ENCODE measurements at regions not wholly inside any gene's neighbourhood (a gene's known extent, or its start where the extent isn't known, plus 50 kb on each side); places are given as distances from the start of the nearest gene placed in this dataset.

DNA sequence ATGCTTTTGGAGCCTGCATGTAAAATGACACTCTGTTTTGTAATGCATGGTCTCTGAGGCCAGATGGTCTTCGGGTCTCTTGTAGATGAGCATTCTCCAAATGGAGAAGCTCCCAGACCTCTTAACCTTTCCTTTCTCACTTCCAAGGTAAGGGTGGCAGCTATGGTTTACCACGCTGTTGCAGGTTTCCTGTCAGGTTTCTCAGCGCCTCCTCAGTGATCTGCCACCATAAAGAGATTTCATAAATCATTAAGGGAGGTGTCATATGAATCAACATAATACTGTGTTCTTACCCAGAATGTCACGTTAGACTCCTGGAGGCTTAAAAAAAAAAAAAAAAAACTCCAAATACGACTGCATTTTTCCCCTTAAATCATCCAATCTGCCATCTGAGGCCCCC lies 787.4 kb upstream of the EEF2KMT start:
- TF ChIP-seq POLR2A (IDR thresholded peaks at IDR 0.05), result no peak
- TF ChIP-seq, protein P1, sequence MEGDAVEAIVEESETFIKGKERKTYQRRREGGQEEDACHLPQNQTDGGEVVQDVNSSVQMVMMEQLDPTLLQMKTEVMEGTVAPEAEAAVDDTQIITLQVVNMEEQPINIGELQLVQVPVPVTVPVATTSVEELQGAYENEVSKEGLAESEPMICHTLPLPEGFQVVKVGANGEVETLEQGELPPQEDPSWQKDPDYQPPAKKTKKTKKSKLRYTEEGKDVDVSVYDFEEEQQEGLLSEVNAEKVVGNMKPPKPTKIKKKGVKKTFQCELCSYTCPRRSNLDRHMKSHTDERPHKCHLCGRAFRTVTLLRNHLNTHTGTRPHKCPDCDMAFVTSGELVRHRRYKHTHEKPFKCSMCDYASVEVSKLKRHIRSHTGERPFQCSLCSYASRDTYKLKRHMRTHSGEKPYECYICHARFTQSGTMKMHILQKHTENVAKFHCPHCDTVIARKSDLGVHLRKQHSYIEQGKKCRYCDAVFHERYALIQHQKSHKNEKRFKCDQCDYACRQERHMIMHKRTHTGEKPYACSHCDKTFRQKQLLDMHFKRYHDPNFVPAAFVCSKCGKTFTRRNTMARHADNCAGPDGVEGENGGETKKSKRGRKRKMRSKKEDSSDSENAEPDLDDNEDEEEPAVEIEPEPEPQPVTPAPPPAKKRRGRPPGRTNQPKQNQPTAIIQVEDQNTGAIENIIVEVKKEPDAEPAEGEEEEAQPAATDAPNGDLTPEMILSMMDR (IDR thresholded peaks at IDR 0.05 in 4 of 5, conservative IDR thresholded peaks at IDR 0.05 in 1 of 5), result no peak
- Histone ChIP-seq H3K4me1 (no peaks in the 10 kb centered on the region), H3K27me3 (no peaks in the 10 kb centered on the region), H3K36me3 (no peaks in the 10 kb centered on the region), H3K4me3 (no peak overlapping the region), H3K27ac (no peak overlapping the region), H3K9me3 (no peaks in the 10 kb centered on the region)
- intact Hi-C loops (cut with DNase I; ENCODE audit: low total_unique reads) (no loop called here), in situ Hi-C loops (cut with MboI; ENCODE audit: low sequenced_read_pairs in 4 of 4) (loop anchor here in 1 of 4 donors (10.0 kb wide), 1 partner anchor 60 kb away; no protein-coding TSS in a partner anchor)
- ATAC-seq (no peak), DNase-seq (no peak)

DNA sequence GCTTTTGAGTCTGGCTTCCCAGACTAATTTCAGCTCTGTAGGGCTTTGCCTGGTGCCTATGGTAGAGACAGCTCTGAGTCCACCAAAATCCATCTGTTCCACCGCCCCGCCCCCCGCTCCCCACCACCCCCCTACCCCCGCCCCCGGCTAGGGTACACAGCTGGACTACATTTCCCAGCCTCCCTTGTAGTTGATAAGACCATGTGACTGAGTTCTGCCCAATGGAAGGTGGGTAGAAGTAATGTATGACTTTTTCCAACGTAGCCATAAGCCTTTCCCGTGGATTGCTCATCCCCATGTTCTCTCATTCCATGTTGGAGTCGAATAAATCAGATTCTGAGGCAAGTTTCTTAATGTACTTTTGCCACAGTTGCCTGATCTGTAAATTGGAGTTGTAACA lies 786.7 kb upstream of the EEF2KMT start:
- Histone ChIP-seq H3K4me3 (no peak overlapping the region), H3K27me3 (no peaks in the 10 kb centered on the region), H3K4me1 (no peaks in the 10 kb centered on the region), H3K36me3 (no peaks in the 10 kb centered on the region), H3K9me3 (no peaks in the 10 kb centered on the region), H3K27ac (no peak overlapping the region)
- in situ Hi-C loops (cut with MboI; ENCODE audit: low sequenced_read_pairs in 4 of 4) (loop anchor here in 1 of 4 donors (10.0 kb wide), 1 partner anchor 60 kb away; no protein-coding TSS in a partner anchor), intact Hi-C loops (cut with DNase I; ENCODE audit: low total_unique reads) (no loop called here)
- no peak for DNase-seq
- TF ChIP-seq, protein P1 (IDR thresholded peaks at IDR 0.05 in 4 of 5, conservative IDR thresholded peaks at IDR 0.05 in 1 of 5), result no peak
- no peak for TF ChIP-seq POLR2A (IDR thresholded peaks at IDR 0.05)
- ATAC-seq, result no peak

GRCh38 chr16:5882087-5882640 lies 784.6 kb upstream of the EEF2KMT start:
- Histone ChIP-seq H3K9me3 (no peaks in the 10 kb centered on the region), H3K27me3 (no peaks in the 10 kb centered on the region), H3K36me3 (no peaks in the 10 kb centered on the region), H3K4me1 (no peaks in the 10 kb centered on the region), H3K27ac (no peak overlapping the region), H3K4me3 (no peak overlapping the region)
- DNase-seq (no peak), ATAC-seq (no peak)
- intact Hi-C loops (cut with DNase I; ENCODE audit: low total_unique reads), result no loop called here
- TF ChIP-seq POLR2A (IDR thresholded peaks at IDR 0.05), result no peak
- TF ChIP-seq, protein P1 (IDR thresholded peaks at IDR 0.05 in 4 of 5, conservative IDR thresholded peaks at IDR 0.05 in 1 of 5), result no peak
- in situ Hi-C loops (cut with MboI; ENCODE audit: low sequenced_read_pairs in 4 of 4), result loop anchor here in 1 of 4 donors (10.0 kb wide), 1 partner anchor 57 kb away; no protein-coding TSS in a partner anchor

DNA sequence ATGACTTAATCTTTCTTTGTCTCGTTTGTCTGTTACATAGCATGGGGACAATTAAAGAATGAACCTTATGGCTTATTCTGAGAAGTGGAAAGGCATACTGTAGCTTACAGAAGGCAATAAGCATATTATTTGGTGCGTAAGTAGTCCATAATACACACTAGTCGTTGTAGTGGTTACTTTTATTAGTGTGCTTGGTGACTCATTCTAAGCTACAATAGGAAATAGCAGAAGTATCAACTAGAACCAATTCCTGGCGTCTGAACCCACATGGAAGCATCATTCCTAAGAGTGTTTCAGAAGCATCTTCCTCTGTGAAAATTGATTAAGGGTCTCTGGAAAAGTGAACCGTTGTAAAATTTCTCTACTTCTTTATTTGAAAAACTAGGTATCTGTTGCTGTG lies 777.8 kb upstream of the EEF2KMT start:
- TF ChIP-seq, protein P1 (IDR thresholded peaks at IDR 0.05 in 4 of 5, conservative IDR thresholded peaks at IDR 0.05 in 1 of 5), result no peak
- no peak for TF ChIP-seq POLR2A (IDR thresholded peaks at IDR 0.05)
- Histone ChIP-seq H3K27ac (no peak overlapping the region), H3K36me3 (no peaks in the 10 kb centered on the region), H3K27me3 (no peaks in the 10 kb centered on the region), H3K4me1 (no peaks in the 10 kb centered on the region), H3K4me3 (no peak overlapping the region), H3K9me3 (no peaks in the 10 kb centered on the region)
- in situ Hi-C loops (cut with MboI; ENCODE audit: low sequenced_read_pairs in 4 of 4) (no loop called here), intact Hi-C loops (cut with DNase I; ENCODE audit: low total_unique reads) (no loop called here)
- DNase-seq (no peak), ATAC-seq (no peak)

DNA sequence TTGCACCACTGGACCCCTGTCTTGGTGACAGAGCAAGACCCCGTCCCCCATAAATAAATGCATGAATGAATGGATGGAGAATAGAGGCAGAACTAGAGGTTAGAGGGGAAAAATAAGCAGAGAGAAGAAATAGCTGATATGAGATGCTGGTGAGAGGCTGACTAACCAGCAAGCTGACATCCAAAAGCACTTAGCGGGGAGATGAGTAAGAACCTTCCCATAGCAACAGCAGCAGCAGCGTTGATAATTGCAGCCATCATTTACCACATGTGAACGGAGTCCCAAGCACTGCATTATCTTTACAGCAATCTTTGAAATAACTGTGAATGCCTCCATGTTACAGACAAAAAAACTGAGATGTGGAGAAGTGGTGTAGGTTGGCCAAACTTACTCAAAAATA lies 777.3 kb upstream of the EEF2KMT start:
- intact Hi-C loops (cut with DNase I; ENCODE audit: low total_unique reads) (no loop called here), in situ Hi-C loops (cut with MboI; ENCODE audit: low sequenced_read_pairs in 4 of 4) (no loop called here)
- Histone ChIP-seq H3K27me3 (no peaks in the 10 kb centered on the region), H3K36me3 (no peaks in the 10 kb centered on the region), H3K27ac (no peak overlapping the region), H3K4me1 (no peaks in the 10 kb centered on the region), H3K9me3 (no peaks in the 10 kb centered on the region), H3K4me3 (no peak overlapping the region)
- TF ChIP-seq, protein P1 (IDR thresholded peaks at IDR 0.05 in 4 of 5, conservative IDR thresholded peaks at IDR 0.05 in 1 of 5), result no peak
- TF ChIP-seq POLR2A (IDR thresholded peaks at IDR 0.05), result no peak
- ATAC-seq (no peak), DNase-seq (no peak)
